Naive thymus-derived CD4-positive, alpha-beta T cell (primary cell): ENCODE measurements at regions not wholly inside any gene's neighbourhood (a gene's known extent, or its start where the extent isn't known, plus 50 kb on each side); places are given as distances from the start of the nearest gene placed in this dataset.

Experiments used
- ATAC-seq: fragments of 150-1000 bp; cut with Tn5 transposase; 2 replicates; pipeline ENCODE4 v1.10.0; 2021; ENCODE audit warnings: mild to moderate bottlenecking, moderate library complexity
- CTCF ChIA-PET: fragments of 350-600 bp; sonication (Branson Sonifier 250); formaldehyde crosslinking; loops from one replicate; lab custom pipeline; 2021; ENCODE audit warnings: antibody characterized with exemption; lab: Charles Lee
- POLR2A ChIA-PET: fragments of 350-600 bp; sonication (Branson Sonifier 250); formaldehyde crosslinking; loops from one replicate; lab custom pipeline; 2021; ENCODE audit warnings: antibody characterized with exemption, inconsistent platforms; lab: Charles Lee
- DNase-seq, 9 donors: peaks; one replicate each; pipeline versions ENCODE4 v3.0.0 to v3.0.0-alpha.2; 2020 to 2022; ENCODE audit warnings: mixed read lengths in 1 of 9
- H3K27ac ChIP-seq: one replicate; pipeline ENCODE4 v1.7.0; 2013; ENCODE audit warnings: mild to moderate bottlenecking, low read depth, low read length, moderate library complexity
- H3K27me3 ChIP-seq, 2 donors: one replicate each; pipeline ENCODE4 v1.7.0; 2013; ENCODE audit warnings: low read length in 2 of 2, mild to moderate bottlenecking in 2 of 2, moderate library complexity in 2 of 2; ENCODE audit not compliant: control insufficient read depth in 2 of 2, insufficient read depth in 2 of 2
- H3K36me3 ChIP-seq, 3 experiments: 1 replicate in 2 of 3; 2 replicates in 1 of 3; pipeline ENCODE4 v1.7.0; 2013; ENCODE audit warnings: low read length in 3 of 3, mild to moderate bottlenecking in 3 of 3, moderate library complexity in 1 of 3; ENCODE audit not compliant: insufficient read depth in 3 of 3, control insufficient read depth in 2 of 3
- H3K4me1 ChIP-seq, 2 donors: one replicate each; pipeline ENCODE4 v1.7.0; 2013; ENCODE audit warnings: low read length in 2 of 2, mild to moderate bottlenecking in 2 of 2, moderate library complexity in 1 of 2; ENCODE audit not compliant: control insufficient read depth in 2 of 2, insufficient read depth in 2 of 2
- H3K4me3 ChIP-seq: 2 replicates; pipeline ENCODE4 v1.7.0; 2013; ENCODE audit warnings: mild to moderate bottlenecking, low read length
- H3K9me3 ChIP-seq, 3 experiments: 1 replicate in 2 of 3; 2 replicates in 1 of 3; pipeline ENCODE4 v1.7.0; 2013; ENCODE audit warnings: low read length in 3 of 3; ENCODE audit not compliant: control insufficient read depth in 2 of 3
- H3K27ac Mint-ChIP-seq, 9 donors: one replicate each; pipeline ENCODE4 v1.8.0; 2020 to 2022; ENCODE audit warnings: mixed read lengths in 9 of 9, mild to moderate bottlenecking in 8 of 9, moderate library complexity in 5 of 9, inconsistent platforms in 2 of 9
- H3K27me3 Mint-ChIP-seq, 5 donors: one replicate each; pipeline ENCODE4 v1.8.0; 2021 to 2022; ENCODE audit warnings: mixed read lengths in 5 of 5, mild to moderate bottlenecking in 1 of 5
- H3K36me3 Mint-ChIP-seq, 5 donors: one replicate each; pipeline ENCODE4 v1.8.0; 2020 to 2022; ENCODE audit warnings: mixed read lengths in 5 of 5, mild to moderate bottlenecking in 3 of 5, inconsistent platforms in 1 of 5
- H3K4me1 Mint-ChIP-seq, 7 donors: one replicate each; pipeline ENCODE4 v1.8.0; 2020 to 2022; ENCODE audit warnings: mixed read lengths in 7 of 7, mild to moderate bottlenecking in 3 of 7, inconsistent platforms in 1 of 7
- H3K4me3 Mint-ChIP-seq, 10 donors: one replicate each; pipeline ENCODE4 v1.8.0; 2020 to 2022; ENCODE audit warnings: mild to moderate bottlenecking in 10 of 10, mixed read lengths in 10 of 10, moderate library complexity in 6 of 10, inconsistent platforms in 2 of 10
- H3K9me3 Mint-ChIP-seq, 11 donors: one replicate each; pipeline ENCODE4 v1.8.0; 2020 to 2022; ENCODE audit warnings: mixed read lengths in 11 of 11, mild to moderate bottlenecking in 4 of 11, inconsistent platforms in 1 of 11, moderate library complexity in 1 of 11
- intact Hi-C, 2 donors: fragments of 100-400 bp; cut with micrococcal nuclease; formaldehyde crosslinking; loops; one replicate each; pipeline ENCODE4 v1.15.1; 2023

GRCh38 chr4:167424341-167425256 lies 190.3 kb upstream of the SPOCK3 start:
- Mint-ChIP-seq H3K4me1 (no peaks in the 10 kb centered on the region), H3K27ac (no peak overlapping the region), H3K4me3 (no peak overlapping the region), H3K27me3 (no peaks in the 10 kb centered on the region), H3K9me3 (peaks cover 0 to 24% (median 5%) of the 10 kb centered on the region in 11 donors), H3K36me3 (no peaks in the 10 kb centered on the region)
- Histone ChIP-seq H3K36me3 (no peaks in the 10 kb centered on the region), H3K4me1 (no peaks in the 10 kb centered on the region), H3K9me3 (no peaks in the 10 kb centered on the region), H3K27ac (no peak overlapping the region), H3K4me3 (no peak overlapping the region), H3K27me3 (no peaks in the 10 kb centered on the region)
- intact Hi-C loops: no loop called here
- ATAC-seq (no peak), DNase-seq (no peak)
- ChIA-PET POLR2A (no interaction called here), CTCF (no interaction called here)

- DNase-seq (no peak), ATAC-seq (no peak)
- ChIA-PET CTCF (no interaction called here), POLR2A (no interaction called here)
- no peaks in the 10 kb centered on the region for H3K9me3 ChIP-seq
- Mint-ChIP-seq H3K9me3 (peaks cover 0 to 24% (median 4%) of the 10 kb centered on the region in 11 donors), H3K4me1 (no peaks in the 10 kb centered on the region), H3K27me3 (no peaks in the 10 kb centered on the region), H3K4me3 (no peak overlapping the region), H3K27ac (no peak overlapping the region), H3K36me3 (no peaks in the 10 kb centered on the region)
- H3K4me3 ChIP-seq: no peak overlapping the region
- no peaks in the 10 kb centered on the region for H3K4me1 ChIP-seq
- no peak overlapping the region for H3K27ac ChIP-seq
- H3K36me3 ChIP-seq: no peaks in the 10 kb centered on the region
- intact Hi-C loops: no loop called here
- no peaks in the 10 kb centered on the region for H3K27me3 ChIP-seq
Observed at GRCh38 chr4:167428156-167428555, 193.9 kb upstream of the SPOCK3 start.

GRCh38 chr4:167431371-167431770 lies 197.1 kb upstream of the SPOCK3 start:
- intact Hi-C loops: no loop called here
- H3K27ac Mint-ChIP-seq: no peak overlapping the region
- no peak for ATAC-seq

GRCh38 chr4:167435786-167436185 lies 201.5 kb upstream of the SPOCK3 start:
- ATAC-seq (no peak), DNase-seq (no peak)
- no peaks in the 10 kb centered on the region for H3K36me3 Mint-ChIP-seq
- ChIA-PET POLR2A (no interaction called here), CTCF (no interaction called here)
- Histone ChIP-seq H3K4me1 (no peaks in the 10 kb centered on the region), H3K36me3 (no peaks in the 10 kb centered on the region), H3K27ac (no peak overlapping the region), H3K4me3 (no peak overlapping the region), H3K27me3 (no peaks in the 10 kb centered on the region), H3K9me3 (no peaks in the 10 kb centered on the region)
- no peak overlapping the region for H3K27ac Mint-ChIP-seq
- H3K27me3 Mint-ChIP-seq: no peaks in the 10 kb centered on the region
- H3K9me3 Mint-ChIP-seq: peaks cover 0 to 23% (median 6%) of the 10 kb centered on the region in 11 donors
- H3K4me3 Mint-ChIP-seq: no peak overlapping the region
- no peaks in the 10 kb centered on the region for H3K4me1 Mint-ChIP-seq
- intact Hi-C loops: no loop called here

More at GRCh38 chr4:167431371-167431770, 197.1 kb upstream of the SPOCK3 start:
- Histone ChIP-seq H3K4me1 (no peaks in the 10 kb centered on the region), H3K27me3 (no peaks in the 10 kb centered on the region), H3K27ac (no peak overlapping the region), H3K4me3 (no peak overlapping the region), H3K9me3 (no peaks in the 10 kb centered on the region), H3K36me3 (no peaks in the 10 kb centered on the region)
- Mint-ChIP-seq H3K4me3 (no peak overlapping the region), H3K36me3 (no peaks in the 10 kb centered on the region), H3K9me3 (peaks cover 0 to 12% (median 4%) of the 10 kb centered on the region in 11 donors), H3K4me1 (no peaks in the 10 kb centered on the region), H3K27me3 (no peaks in the 10 kb centered on the region)
- no peak for DNase-seq
- POLR2A ChIA-PET: no interaction called here
- CTCF ChIA-PET: no interaction called here

GRCh38 chr4:167443841-167444240 lies 209.5 kb upstream of the SPOCK3 start:
- ChIA-PET CTCF (no interaction called here), POLR2A (no interaction called here)
- ATAC-seq: no peak
- Histone ChIP-seq H3K4me3 (no peak overlapping the region), H3K36me3 (no peaks in the 10 kb centered on the region), H3K4me1 (no peaks in the 10 kb centered on the region), H3K27ac (no peak overlapping the region), H3K9me3 (no peaks in the 10 kb centered on the region), H3K27me3 (no peaks in the 10 kb centered on the region)
- no peaks in the 10 kb centered on the region for H3K36me3 Mint-ChIP-seq
- no peaks in the 10 kb centered on the region for H3K4me1 Mint-ChIP-seq
- intact Hi-C loops: no loop called here
- H3K27ac Mint-ChIP-seq: no peak overlapping the region
- no peaks in the 10 kb centered on the region for H3K27me3 Mint-ChIP-seq
- no peak overlapping the region for H3K4me3 Mint-ChIP-seq
- DNase-seq: no peak
- peaks cover 0 to 13% (median 0%) of the 10 kb centered on the region in 11 donors for H3K9me3 Mint-ChIP-seq

GRCh38 chr4:167452922-167453430 lies 218.7 kb upstream of the SPOCK3 start:
- intact Hi-C loops: no loop called here
- no peak overlapping the region for H3K27ac Mint-ChIP-seq
- Histone ChIP-seq H3K9me3 (no peaks in the 10 kb centered on the region), H3K4me3 (no peak overlapping the region), H3K27ac (no peak overlapping the region), H3K36me3 (no peaks in the 10 kb centered on the region), H3K27me3 (no peaks in the 10 kb centered on the region), H3K4me1 (no peaks in the 10 kb centered on the region)
- no peak overlapping the region for H3K4me3 Mint-ChIP-seq
- ATAC-seq: no peak
- no peaks in the 10 kb centered on the region for H3K4me1 Mint-ChIP-seq
- DNase-seq: no peak
- peaks cover 0 to 26% (median 0%) of the 10 kb centered on the region in 11 donors for H3K9me3 Mint-ChIP-seq
- H3K27me3 Mint-ChIP-seq: no peaks in the 10 kb centered on the region
- ChIA-PET CTCF (no interaction called here), POLR2A (no interaction called here)
- H3K36me3 Mint-ChIP-seq: no peaks in the 10 kb centered on the region

- POLR2A ChIA-PET: no interaction called here
- intact Hi-C loops: no loop called here
- no peak overlapping the region for H3K4me3 ChIP-seq
- H3K27me3 ChIP-seq: no peaks in the 10 kb centered on the region
- no peaks in the 10 kb centered on the region for H3K4me1 Mint-ChIP-seq
- CTCF ChIA-PET: no interaction called here
- H3K27ac Mint-ChIP-seq: no peak overlapping the region
- no peaks in the 10 kb centered on the region for H3K4me1 ChIP-seq
- H3K27me3 Mint-ChIP-seq: no peaks in the 10 kb centered on the region
- H3K9me3 ChIP-seq: no peaks in the 10 kb centered on the region
- no peak overlapping the region for H3K4me3 Mint-ChIP-seq
- peaks cover 0 to 14% (median 0%) of the 10 kb centered on the region in 11 donors for H3K9me3 Mint-ChIP-seq
- no peak overlapping the region for H3K27ac ChIP-seq
- no peaks in the 10 kb centered on the region for H3K36me3 ChIP-seq
- DNase-seq: no peak
- ATAC-seq: no peak
- no peaks in the 10 kb centered on the region for H3K36me3 Mint-ChIP-seq
Observed at GRCh38 chr4:167456619-167457018, 222.3 kb upstream of the SPOCK3 start.
